Stomach (tissue), 4 donors: ENCODE measurements at regions not wholly inside any gene's neighbourhood (a gene's known extent, or its start where the extent isn't known, plus 50 kb on each side); places are given as distances from the start of the nearest gene placed in this dataset.

Source experiments
- EP300 ChIP-seq: sonication (generic); formaldehyde crosslinking; IDR thresholded peaks from one replicate; pipeline ENCODE4 v1.6.1; 2017; ENCODE audit warnings: antibody characterized with exemption
- POLR2A ChIP-seq, 4 donors: fragments of 450-650 bp; IDR thresholded peaks; one replicate each; pipeline ENCODE4 v1.6.1; 2016; ENCODE audit warnings: antibody characterized with exemption in 4 of 4, control low read depth in 2 of 4, mild to moderate bottlenecking in 1 of 4, moderate library complexity in 1 of 4
- POLR2AphosphoS5 ChIP-seq, 3 donors: sonication (generic); formaldehyde crosslinking; IDR thresholded peaks; one replicate each; pipeline ENCODE4 v1.6.1; 2016; ENCODE audit warnings: antibody characterized with exemption in 3 of 3
- TF ChIP-seq, protein P1 (sequence below), 7 experiments: fragments of 450-650 bp in 4 of 7; fragments of 200-600 bp in 3 of 7; sonication (generic) in 3 of 7; IDR thresholded peaks; one replicate each; pipeline ENCODE4 v1.5.1; 2016 to 2019; ENCODE audit warnings: antibody characterized with exemption in 7 of 7, control low read depth in 2 of 7, mild to moderate bottlenecking in 1 of 7

DNA sequence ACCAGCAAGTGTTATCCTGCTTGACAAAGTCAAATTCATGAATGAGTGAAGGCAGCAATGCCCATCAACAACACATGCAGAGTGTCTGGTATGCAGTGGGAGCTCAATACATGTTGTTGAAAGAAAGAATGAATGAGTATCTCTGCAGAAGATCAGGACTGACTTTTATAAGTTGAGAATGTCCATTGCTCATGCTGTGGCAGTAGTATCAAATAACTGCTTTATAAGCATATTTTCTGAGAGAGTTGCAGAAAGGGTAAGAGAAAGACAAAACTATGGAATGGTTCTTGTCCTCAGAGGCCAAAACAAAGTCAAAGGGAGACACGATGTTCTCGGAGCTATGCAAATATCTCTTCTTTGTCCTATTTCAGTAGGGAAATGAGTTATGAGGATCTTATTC is 288.7 kb downstream of the LMX1A start:
- TF ChIP-seq, protein P1, sequence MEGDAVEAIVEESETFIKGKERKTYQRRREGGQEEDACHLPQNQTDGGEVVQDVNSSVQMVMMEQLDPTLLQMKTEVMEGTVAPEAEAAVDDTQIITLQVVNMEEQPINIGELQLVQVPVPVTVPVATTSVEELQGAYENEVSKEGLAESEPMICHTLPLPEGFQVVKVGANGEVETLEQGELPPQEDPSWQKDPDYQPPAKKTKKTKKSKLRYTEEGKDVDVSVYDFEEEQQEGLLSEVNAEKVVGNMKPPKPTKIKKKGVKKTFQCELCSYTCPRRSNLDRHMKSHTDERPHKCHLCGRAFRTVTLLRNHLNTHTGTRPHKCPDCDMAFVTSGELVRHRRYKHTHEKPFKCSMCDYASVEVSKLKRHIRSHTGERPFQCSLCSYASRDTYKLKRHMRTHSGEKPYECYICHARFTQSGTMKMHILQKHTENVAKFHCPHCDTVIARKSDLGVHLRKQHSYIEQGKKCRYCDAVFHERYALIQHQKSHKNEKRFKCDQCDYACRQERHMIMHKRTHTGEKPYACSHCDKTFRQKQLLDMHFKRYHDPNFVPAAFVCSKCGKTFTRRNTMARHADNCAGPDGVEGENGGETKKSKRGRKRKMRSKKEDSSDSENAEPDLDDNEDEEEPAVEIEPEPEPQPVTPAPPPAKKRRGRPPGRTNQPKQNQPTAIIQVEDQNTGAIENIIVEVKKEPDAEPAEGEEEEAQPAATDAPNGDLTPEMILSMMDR (IDR thresholded peaks at IDR 0.05): no peak
- TF ChIP-seq POLR2AphosphoS5 (IDR thresholded peaks at IDR 0.05) (no peak), EP300 (no peak), POLR2A (IDR thresholded peaks at IDR 0.05) (no peak)
